A549 (cell line): ENCODE measurements at regions not wholly inside any gene's neighbourhood (a gene's known extent, or its start where the extent isn't known, plus 50 kb on each side); places are given as distances from the start of the nearest gene placed in this dataset.

Source experiments
- CEBPB ChIP-seq, 2 experiments: fragments of >200 bp in 1 of 2; sonication (Bioruptor Twin) in 1 of 2; formaldehyde crosslinking in 1 of 2; IDR thresholded peaks; 2 replicates each; pipeline ENCODE4 v1.6.1; 2012 to 2016
- EP300 ChIP-seq, 2 experiments: fragments of >200 bp; sonication (Bioruptor Twin); formaldehyde crosslinking; IDR thresholded peaks; 2 replicates in 1 of 2; 3 replicates in 1 of 2; pipeline ENCODE4 v1.6.1; 2016 to 2017
- FOSL2 ChIP-seq, 2 experiments: fragments of 450-650 bp in 1 of 2; fragments of >200 bp in 1 of 2; sonication (Bioruptor Twin) in 1 of 2; formaldehyde crosslinking; IDR thresholded peaks; 2 replicates each; pipeline versions ENCODE4 v1.5.0 to v1.6.1; 2016 to 2020; ENCODE audit warnings: mild to moderate bottlenecking in 1 of 2, moderate library complexity in 1 of 2
- GATA3 ChIP-seq: IDR thresholded peaks from 2 replicates; pipeline ENCODE4 v1.6.1; 2012; ENCODE audit warnings: borderline replicate concordance
- HOXB5 ChIP-seq: fragments of 250-450 bp; sonication (Bioruptor Pico); IDR thresholded peaks from 2 replicates; pipeline ENCODE4 v1.5.0; 2020; ENCODE audit warnings: mild to moderate bottlenecking, moderate library complexity
- JUN ChIP-seq, 2 experiments: fragments of >200 bp; sonication (Bioruptor Twin); formaldehyde crosslinking; IDR thresholded peaks; 2 replicates in 1 of 2; 3 replicates in 1 of 2; pipeline ENCODE4 v1.6.1; 2016 to 2017
- KDM1A ChIP-seq: fragments of 200-600 bp; sonication (generic); IDR thresholded peaks from 2 replicates; pipeline ENCODE4 v1.6.1; 2016; ENCODE audit warnings: low read depth, mild to moderate bottlenecking
- POLR2A ChIP-seq: IDR thresholded peaks from 2 replicates; pipeline ENCODE4 v1.6.1; 2012; ENCODE audit warnings: mild to moderate bottlenecking, low read length
- RCOR1 ChIP-seq: fragments of 150-350 bp; IDR thresholded peaks from 2 replicates; pipeline ENCODE4 v1.6.1; 2014; ENCODE audit warnings: antibody characterized with exemption, low read length, low read depth
- RFX5 ChIP-seq: fragments of 450-650 bp; IDR thresholded peaks from 2 replicates; pipeline ENCODE4 v1.7.1; 2014; ENCODE audit warnings: antibody characterized with exemption, mild to moderate bottlenecking, moderate library complexity
- TF ChIP-seq, protein P1 (sequence below): fragments of >200 bp; sonication (Bioruptor Twin); formaldehyde crosslinking; IDR thresholded peaks from 3 replicates; pipeline ENCODE4 v1.5.1; 2016
- TF ChIP-seq, protein P2 (sequence below): IDR thresholded peaks from 2 replicates; pipeline ENCODE4 v1.6.1; 2012
- TF ChIP-seq, protein P3 (sequence below): fragments of 200-600 bp; sonication (generic); IDR thresholded peaks from 2 replicates; pipeline ENCODE4 v1.6.1; 2016; ENCODE audit warnings: antibody characterized with exemption, mild to moderate bottlenecking, moderate library complexity
- TF ChIP-seq, protein P4 (sequence below): IDR thresholded peaks from 2 replicates; pipeline ENCODE4 v1.6.1; 2012; ENCODE audit warnings: low read depth, borderline replicate concordance

DNA sequence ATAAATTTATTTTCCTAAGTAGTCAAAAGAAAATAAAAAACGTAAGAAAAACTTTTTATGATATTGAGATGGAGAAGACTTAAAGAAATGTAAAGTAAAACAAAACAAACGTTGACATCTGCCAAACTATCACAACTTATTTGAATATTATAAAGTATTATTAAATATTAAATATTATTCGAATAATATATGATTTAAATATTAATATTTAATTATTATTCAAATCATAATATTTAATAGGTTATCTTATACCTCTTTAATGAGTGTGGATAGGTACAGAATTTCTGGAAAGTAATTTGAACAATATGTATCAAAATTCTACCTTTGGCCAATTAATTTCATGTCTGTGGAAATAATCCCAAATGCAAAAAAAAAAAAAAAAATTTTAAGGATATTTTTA lies 278.7 kb downstream of the RAD51AP2 start:
- no peak for TF ChIP-seq EP300 (IDR thresholded peaks at IDR 0.05)
- TF ChIP-seq, protein P1, sequence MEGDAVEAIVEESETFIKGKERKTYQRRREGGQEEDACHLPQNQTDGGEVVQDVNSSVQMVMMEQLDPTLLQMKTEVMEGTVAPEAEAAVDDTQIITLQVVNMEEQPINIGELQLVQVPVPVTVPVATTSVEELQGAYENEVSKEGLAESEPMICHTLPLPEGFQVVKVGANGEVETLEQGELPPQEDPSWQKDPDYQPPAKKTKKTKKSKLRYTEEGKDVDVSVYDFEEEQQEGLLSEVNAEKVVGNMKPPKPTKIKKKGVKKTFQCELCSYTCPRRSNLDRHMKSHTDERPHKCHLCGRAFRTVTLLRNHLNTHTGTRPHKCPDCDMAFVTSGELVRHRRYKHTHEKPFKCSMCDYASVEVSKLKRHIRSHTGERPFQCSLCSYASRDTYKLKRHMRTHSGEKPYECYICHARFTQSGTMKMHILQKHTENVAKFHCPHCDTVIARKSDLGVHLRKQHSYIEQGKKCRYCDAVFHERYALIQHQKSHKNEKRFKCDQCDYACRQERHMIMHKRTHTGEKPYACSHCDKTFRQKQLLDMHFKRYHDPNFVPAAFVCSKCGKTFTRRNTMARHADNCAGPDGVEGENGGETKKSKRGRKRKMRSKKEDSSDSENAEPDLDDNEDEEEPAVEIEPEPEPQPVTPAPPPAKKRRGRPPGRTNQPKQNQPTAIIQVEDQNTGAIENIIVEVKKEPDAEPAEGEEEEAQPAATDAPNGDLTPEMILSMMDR: no peak
- no peak for TF ChIP-seq POLR2A
- no peak for TF ChIP-seq GATA3
- TF ChIP-seq, protein P2, sequence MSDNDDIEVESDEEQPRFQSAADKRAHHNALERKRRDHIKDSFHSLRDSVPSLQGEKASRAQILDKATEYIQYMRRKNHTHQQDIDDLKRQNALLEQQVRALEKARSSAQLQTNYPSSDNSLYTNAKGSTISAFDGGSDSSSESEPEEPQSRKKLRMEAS: no peak
- no peak for TF ChIP-seq RFX5
- TF ChIP-seq JUN (IDR thresholded peaks at IDR 0.05): no peak
- TF ChIP-seq CEBPB (IDR thresholded peaks at IDR 0.05): no peak
- no peak for TF ChIP-seq KDM1A
- no peak for TF ChIP-seq RCOR1
- TF ChIP-seq, protein P3, sequence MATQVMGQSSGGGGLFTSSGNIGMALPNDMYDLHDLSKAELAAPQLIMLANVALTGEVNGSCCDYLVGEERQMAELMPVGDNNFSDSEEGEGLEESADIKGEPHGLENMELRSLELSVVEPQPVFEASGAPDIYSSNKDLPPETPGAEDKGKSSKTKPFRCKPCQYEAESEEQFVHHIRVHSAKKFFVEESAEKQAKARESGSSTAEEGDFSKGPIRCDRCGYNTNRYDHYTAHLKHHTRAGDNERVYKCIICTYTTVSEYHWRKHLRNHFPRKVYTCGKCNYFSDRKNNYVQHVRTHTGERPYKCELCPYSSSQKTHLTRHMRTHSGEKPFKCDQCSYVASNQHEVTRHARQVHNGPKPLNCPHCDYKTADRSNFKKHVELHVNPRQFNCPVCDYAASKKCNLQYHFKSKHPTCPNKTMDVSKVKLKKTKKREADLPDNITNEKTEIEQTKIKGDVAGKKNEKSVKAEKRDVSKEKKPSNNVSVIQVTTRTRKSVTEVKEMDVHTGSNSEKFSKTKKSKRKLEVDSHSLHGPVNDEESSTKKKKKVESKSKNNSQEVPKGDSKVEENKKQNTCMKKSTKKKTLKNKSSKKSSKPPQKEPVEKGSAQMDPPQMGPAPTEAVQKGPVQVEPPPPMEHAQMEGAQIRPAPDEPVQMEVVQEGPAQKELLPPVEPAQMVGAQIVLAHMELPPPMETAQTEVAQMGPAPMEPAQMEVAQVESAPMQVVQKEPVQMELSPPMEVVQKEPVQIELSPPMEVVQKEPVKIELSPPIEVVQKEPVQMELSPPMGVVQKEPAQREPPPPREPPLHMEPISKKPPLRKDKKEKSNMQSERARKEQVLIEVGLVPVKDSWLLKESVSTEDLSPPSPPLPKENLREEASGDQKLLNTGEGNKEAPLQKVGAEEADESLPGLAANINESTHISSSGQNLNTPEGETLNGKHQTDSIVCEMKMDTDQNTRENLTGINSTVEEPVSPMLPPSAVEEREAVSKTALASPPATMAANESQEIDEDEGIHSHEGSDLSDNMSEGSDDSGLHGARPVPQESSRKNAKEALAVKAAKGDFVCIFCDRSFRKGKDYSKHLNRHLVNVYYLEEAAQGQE: no peak
- no peak for TF ChIP-seq FOSL2 (IDR thresholded peaks at IDR 0.05)
- no peak for TF ChIP-seq FOSL2 (CRISPR knock-in tag; IDR thresholded peaks at IDR 0.05)
- TF ChIP-seq HOXB5 (CRISPR knock-in tag): no peak
- TF ChIP-seq, protein P4, sequence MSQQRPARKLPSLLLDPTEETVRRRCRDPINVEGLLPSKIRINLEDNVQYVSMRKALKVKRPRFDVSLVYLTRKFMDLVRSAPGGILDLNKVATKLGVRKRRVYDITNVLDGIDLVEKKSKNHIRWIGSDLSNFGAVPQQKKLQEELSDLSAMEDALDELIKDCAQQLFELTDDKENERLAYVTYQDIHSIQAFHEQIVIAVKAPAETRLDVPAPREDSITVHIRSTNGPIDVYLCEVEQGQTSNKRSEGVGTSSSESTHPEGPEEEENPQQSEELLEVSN: no peak
